ENCODE measurements at regions not wholly inside any gene's neighbourhood (a gene's known extent, or its start where the extent isn't known, plus 50 kb on each side); places are given as distances from the start of the nearest gene placed in this dataset.
"Not testable (repeated sequence)": the region's sequence is repeated elsewhere in the genome, so short reads cannot be mapped to it uniquely, and the experiment has no call there.

DNA sequence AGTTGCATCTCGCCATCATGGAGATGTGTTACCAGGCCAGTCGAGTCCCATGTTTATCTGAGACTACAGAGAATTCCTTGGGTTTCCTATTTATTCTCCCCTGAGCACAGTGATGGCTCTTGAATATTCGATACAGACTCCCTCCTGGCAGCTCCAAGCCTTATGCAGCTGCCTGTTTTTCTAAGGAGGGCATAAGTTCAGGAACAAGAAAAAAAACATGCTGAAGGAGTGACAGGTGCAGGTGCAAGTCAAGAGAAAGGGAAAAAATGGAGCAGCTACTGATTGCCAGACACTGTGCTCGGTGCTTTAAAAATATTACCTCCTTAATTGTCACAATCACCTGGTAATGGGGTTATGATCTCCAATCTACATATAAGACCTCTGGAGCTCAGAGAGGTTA is 177.2 kb upstream of the DPP10 start:
- POLR2A ChIA-PET: no interaction called here
- Mint-ChIP-seq H3K4me1 (no peaks in the 10 kb centered on the region), H3K27me3 (peaks cover 3% of the 10 kb centered on the region), H3K36me3 (ENCODE audit: low read depth) (no peaks in the 10 kb centered on the region), H3K27ac (no peak overlapping the region), H3K9me3 (no peaks in the 10 kb centered on the region), H3K4me3 (no peak overlapping the region)
- DNase-seq: no peak
- CTCF ChIA-PET: no interaction called here

- no peaks in the 10 kb centered on the region for H3K4me1 Mint-ChIP-seq
- H3K27ac Mint-ChIP-seq: no peak overlapping the region
Observed at GRCh38 chr2:114274957-114275356, 167.5 kb upstream of the DPP10 start.

DNA sequence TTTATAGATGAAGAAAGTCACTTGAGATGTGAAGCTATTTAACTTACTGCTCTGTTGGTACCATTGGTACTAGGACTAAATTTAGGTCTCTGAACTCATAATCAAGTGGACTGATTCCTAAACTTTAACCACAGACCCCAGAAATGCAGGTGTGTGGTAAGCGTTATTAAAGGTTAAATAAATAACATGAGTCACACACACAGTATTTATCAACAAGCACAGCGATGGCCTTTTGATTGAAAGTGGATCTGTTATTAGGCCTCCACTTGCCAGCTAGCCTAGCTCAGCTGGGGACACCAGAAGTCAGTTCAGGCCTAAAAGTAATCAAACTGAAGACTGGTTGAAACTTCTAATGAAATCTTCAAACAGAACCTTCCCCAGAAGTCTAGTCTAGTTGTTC is 161.3 kb upstream of the DPP10 start:
- no peak overlapping the region for H3K27ac Mint-ChIP-seq
- no peak for DNase-seq
- POLR2A ChIA-PET: no interaction called here
- no peaks in the 10 kb centered on the region for H3K36me3 Mint-ChIP-seq (ENCODE audit: low read depth)
- H3K27me3 Mint-ChIP-seq: no peaks in the 10 kb centered on the region
- peaks cover 7% of the 10 kb centered on the region for H3K9me3 Mint-ChIP-seq
- CTCF ChIA-PET: no interaction called here
- H3K4me1 Mint-ChIP-seq: no peaks in the 10 kb centered on the region
- no peak overlapping the region for H3K4me3 Mint-ChIP-seq

More at GRCh38 chr2:114274957-114275356, 167.5 kb upstream of the DPP10 start:
- ChIA-PET CTCF (no interaction called here), POLR2A (no interaction called here)
- Mint-ChIP-seq H3K27me3 (no peaks in the 10 kb centered on the region), H3K36me3 (ENCODE audit: low read depth) (no peaks in the 10 kb centered on the region), H3K4me3 (no peak overlapping the region), H3K9me3 (peaks cover 13% of the 10 kb centered on the region)
- no peak for DNase-seq

GRCh38 chr2:114283774-114284173 is 158.7 kb upstream of the DPP10 start:
- no peaks in the 10 kb centered on the region for H3K36me3 Mint-ChIP-seq (ENCODE audit: low read depth)
- H3K9me3 Mint-ChIP-seq: peaks cover 2% of the 10 kb centered on the region
- H3K4me3 Mint-ChIP-seq: no peak overlapping the region
- H3K27ac Mint-ChIP-seq: no peak overlapping the region
- no peaks in the 10 kb centered on the region for H3K4me1 Mint-ChIP-seq
- DNase-seq: no peak
- H3K27me3 Mint-ChIP-seq: no peaks in the 10 kb centered on the region
- ChIA-PET CTCF (no interaction called here), POLR2A (no interaction called here)

DNA sequence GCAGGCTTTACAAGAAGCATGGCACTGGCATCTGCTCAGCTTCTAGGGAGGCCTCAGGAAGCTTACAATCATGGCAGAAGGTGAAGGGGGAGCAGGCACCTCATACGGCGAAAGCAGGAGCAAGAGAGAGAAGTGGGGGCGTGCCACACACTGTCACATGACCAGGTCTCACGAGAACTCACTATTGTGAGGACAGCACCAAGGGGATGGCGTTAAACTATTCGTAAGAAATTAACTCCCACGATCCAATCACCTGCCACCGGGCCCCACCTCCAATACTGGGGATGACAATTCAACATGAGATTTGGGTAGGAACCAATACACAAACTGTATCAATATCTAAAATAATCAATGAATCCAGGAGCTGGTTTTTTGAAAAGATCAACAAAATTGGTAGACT is 156.0 kb upstream of the DPP10 start:
- H3K4me1 Mint-ChIP-seq: no peaks in the 10 kb centered on the region
- DNase-seq: no peak
- ChIA-PET POLR2A (no interaction called here), CTCF (no interaction called here)
- H3K27me3 Mint-ChIP-seq: no peaks in the 10 kb centered on the region
- H3K36me3 Mint-ChIP-seq (ENCODE audit: low read depth): no peaks in the 10 kb centered on the region
- no peaks in the 10 kb centered on the region for H3K9me3 Mint-ChIP-seq
- H3K4me3 Mint-ChIP-seq: no peak overlapping the region
- no peak overlapping the region for H3K27ac Mint-ChIP-seq

DNA sequence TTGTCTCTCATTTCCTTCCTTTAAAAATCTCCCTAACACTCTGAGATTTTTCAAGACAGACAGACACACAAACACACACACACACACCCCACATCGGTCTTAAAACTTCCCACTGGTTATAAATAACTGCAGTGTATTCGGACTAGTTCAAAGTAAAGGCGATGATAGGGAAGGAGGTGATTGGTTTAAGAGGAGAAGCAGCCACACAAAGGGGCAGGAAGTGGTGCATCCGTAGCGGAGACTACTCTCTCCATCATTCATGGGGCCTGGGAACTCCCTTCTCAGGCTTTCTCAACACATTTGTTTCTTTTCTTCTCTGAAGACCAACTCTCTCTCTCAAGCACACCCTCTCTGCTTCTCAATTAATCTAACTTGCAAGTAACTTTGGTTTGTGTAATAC is 149.1 kb upstream of the DPP10 start:
- Mint-ChIP-seq H3K27ac (no peak overlapping the region), H3K36me3 (ENCODE audit: low read depth) (no peaks in the 10 kb centered on the region), H3K9me3 (no peaks in the 10 kb centered on the region), H3K27me3 (no peaks in the 10 kb centered on the region), H3K4me3 (no peak overlapping the region), H3K4me1 (no peaks in the 10 kb centered on the region)
- CTCF ChIA-PET: no interaction called here
- POLR2A ChIA-PET: no interaction called here
- DNase-seq: no peak

DNA sequence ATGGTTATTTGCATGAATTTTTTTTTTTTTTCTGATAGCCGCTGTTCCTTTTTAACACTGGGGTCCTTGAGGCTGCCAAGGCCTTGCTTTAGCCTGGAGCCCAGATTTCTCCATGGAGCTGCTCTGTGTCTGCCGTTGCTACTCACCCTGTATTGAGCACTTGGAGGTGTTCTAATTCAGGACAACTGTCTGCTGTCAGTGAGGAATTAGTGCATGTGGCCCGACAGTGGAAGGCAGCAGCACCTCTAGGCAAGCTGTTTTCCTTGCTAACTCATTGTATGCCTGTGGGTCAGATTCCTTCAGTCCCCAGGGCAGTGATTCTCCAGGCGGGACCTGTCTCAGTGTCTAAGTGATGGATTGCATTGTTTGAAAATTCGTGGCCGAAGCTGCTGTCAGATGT is 147.7 kb upstream of the DPP10 start:
- no peak for DNase-seq
- ChIA-PET POLR2A (no interaction called here), CTCF (no interaction called here)
- no peaks in the 10 kb centered on the region for H3K36me3 Mint-ChIP-seq (ENCODE audit: low read depth)
- no peak overlapping the region for H3K27ac Mint-ChIP-seq
- H3K27me3 Mint-ChIP-seq: no peaks in the 10 kb centered on the region
- no peaks in the 10 kb centered on the region for H3K4me1 Mint-ChIP-seq
- no peaks in the 10 kb centered on the region for H3K9me3 Mint-ChIP-seq
- H3K4me3 Mint-ChIP-seq: no peak overlapping the region

- H3K27me3 Mint-ChIP-seq; H3K4me3 Mint-ChIP-seq; H3K4me1 Mint-ChIP-seq; H3K27ac Mint-ChIP-seq; DNase-seq; H3K36me3 Mint-ChIP-seq (ENCODE audit: low read depth); H3K9me3 Mint-ChIP-seq; POLR2A ChIA-PET; CTCF ChIA-PET: not testable (repeated sequence)
Observed at GRCh38 chr2:114300351-114300750, 142.1 kb upstream of the DPP10 start.

DNA sequence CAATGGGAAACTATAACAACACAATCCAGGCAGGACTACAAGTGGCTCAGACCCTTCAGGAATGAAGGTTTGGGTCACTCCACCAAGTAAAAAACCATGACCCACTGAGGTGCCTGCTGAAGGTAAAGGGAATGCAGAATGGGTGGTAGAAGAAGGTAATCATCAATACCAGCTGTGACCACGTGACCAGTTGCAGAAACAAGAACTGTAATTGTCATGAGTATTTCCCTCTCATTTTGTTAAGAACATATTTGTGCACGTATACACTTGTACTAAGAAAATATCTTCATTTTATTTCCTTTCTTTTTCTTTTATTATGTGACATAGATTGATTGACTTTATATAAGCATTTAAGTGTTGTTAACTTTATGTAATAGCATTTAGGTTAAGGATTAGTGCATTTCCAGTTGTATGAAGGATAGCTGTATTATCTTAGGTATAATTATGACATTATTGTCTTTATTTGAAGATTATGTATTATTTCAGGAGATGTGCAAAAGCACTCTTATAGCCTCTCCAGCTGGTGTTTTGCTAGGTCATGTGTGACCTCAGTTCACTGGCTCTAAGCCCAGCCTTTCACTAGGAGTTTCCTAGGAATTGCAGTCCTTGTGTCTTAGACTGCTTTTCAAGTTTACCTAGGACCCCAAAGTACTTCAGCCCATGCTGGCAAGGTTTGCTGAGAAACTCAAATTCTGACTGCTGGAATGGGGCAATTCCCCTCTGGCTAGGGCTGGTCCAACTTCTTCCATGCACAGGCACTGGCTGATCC is 125.7 kb upstream of the DPP10 start:
- CTCF ChIA-PET: no interaction called here
- POLR2A ChIA-PET: no interaction called here
- H3K4me1 Mint-ChIP-seq: no peaks in the 10 kb centered on the region
- DNase-seq: no peak
- no peaks in the 10 kb centered on the region for H3K27me3 Mint-ChIP-seq
- H3K4me3 Mint-ChIP-seq: no peak overlapping the region
- H3K36me3 Mint-ChIP-seq (ENCODE audit: low read depth): no peaks in the 10 kb centered on the region
- H3K9me3 Mint-ChIP-seq: peaks cover 3% of the 10 kb centered on the region
- H3K27ac Mint-ChIP-seq: no peak overlapping the region

DNA sequence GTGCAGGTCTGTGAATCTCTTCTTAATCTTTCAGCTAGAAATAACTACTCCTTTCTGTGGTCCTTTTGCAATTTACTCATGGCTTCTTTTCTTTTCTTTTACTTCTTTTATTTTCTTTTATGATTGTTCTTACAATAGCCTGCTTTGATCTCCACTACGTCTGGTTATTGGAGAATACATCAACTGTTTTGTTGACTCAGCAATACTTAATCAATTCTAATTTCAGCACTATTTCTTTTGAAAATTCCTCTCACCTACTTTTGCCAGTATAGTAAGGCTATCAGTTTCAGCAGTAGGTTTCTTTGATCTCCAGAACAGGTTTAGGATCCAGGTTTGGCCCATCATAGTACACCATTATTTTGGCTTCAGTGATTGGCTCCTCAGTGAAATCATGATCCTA is 111.8 kb upstream of the DPP10 start:
- POLR2A ChIA-PET: no interaction called here
- no peaks in the 10 kb centered on the region for H3K36me3 Mint-ChIP-seq (ENCODE audit: low read depth)
- H3K27ac Mint-ChIP-seq: no peak overlapping the region
- DNase-seq: no peak
- CTCF ChIA-PET: no interaction called here
- H3K27me3 Mint-ChIP-seq: no peaks in the 10 kb centered on the region
- H3K9me3 Mint-ChIP-seq: no peaks in the 10 kb centered on the region
- H3K4me3 Mint-ChIP-seq: no peak overlapping the region
- H3K4me1 Mint-ChIP-seq: no peaks in the 10 kb centered on the region

DNA sequence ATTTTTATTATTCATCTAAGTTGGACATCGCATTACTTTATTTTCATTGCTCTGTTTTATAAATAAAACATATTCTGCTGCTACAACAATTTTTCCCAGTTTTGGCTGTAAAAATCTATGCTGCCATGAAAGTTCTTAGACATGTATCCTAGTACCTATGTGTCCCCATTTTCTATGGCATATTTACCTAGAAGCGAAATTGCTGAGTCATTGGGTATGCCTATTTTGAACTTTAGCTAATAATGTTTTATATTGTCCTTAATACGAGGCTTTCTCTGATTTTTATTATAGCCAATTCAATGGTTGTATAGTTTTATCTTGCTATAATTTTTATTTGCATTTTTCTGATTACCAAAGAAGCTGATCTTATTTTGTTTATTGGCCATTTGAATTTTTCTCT is 110.5 kb upstream of the DPP10 start:
- DNase-seq: no peak
- H3K27me3 Mint-ChIP-seq: no peaks in the 10 kb centered on the region
- H3K4me3 Mint-ChIP-seq: no peak overlapping the region
- no peaks in the 10 kb centered on the region for H3K4me1 Mint-ChIP-seq
- ChIA-PET CTCF (no interaction called here), POLR2A (no interaction called here)
- no peaks in the 10 kb centered on the region for H3K36me3 Mint-ChIP-seq (ENCODE audit: low read depth)
- H3K9me3 Mint-ChIP-seq: no peaks in the 10 kb centered on the region
- H3K27ac Mint-ChIP-seq: no peak overlapping the region

DNA sequence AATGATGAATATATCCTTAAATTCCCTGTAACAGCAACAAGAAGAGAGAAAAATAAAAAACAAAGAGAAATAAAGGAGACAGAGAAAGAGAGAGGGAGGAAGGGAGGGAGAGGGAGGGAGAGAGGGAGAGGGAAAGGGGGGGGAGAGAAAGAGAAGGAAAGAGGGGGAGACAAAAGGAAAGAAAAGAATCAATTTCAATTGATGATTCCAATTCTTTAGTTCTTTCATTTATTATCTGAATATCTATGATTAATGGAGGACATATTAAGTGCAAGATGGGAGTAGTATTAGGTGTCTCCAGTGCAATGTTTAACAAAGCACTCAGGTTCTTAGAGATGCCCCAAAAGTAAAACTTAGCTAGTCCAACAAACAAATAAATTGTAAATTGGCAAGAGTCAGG is 97.2 kb upstream of the DPP10 start:
- DNase-seq: no peak
- no peaks in the 10 kb centered on the region for H3K27me3 Mint-ChIP-seq
- no peaks in the 10 kb centered on the region for H3K9me3 Mint-ChIP-seq
- ChIA-PET CTCF (no interaction called here), POLR2A (no interaction called here)
- no peaks in the 10 kb centered on the region for H3K36me3 Mint-ChIP-seq (ENCODE audit: low read depth)
- no peak overlapping the region for H3K4me3 Mint-ChIP-seq
- H3K27ac Mint-ChIP-seq: no peak overlapping the region
- no peaks in the 10 kb centered on the region for H3K4me1 Mint-ChIP-seq

- Mint-ChIP-seq H3K9me3 (no peaks in the 10 kb centered on the region), H3K36me3 (ENCODE audit: low read depth) (no peaks in the 10 kb centered on the region), H3K4me1 (no peaks in the 10 kb centered on the region), H3K27me3 (no peaks in the 10 kb centered on the region), H3K27ac (no peak overlapping the region), H3K4me3 (no peak overlapping the region)
- ChIA-PET POLR2A (no interaction called here), CTCF (no interaction called here)
- no peak for DNase-seq
Observed at GRCh38 chr2:114346658-114347057, 95.8 kb upstream of the DPP10 start.

GRCh38 chr2:114350186-114350725 is 92.2 kb upstream of the DPP10 start:
- H3K9me3 Mint-ChIP-seq: no peaks in the 10 kb centered on the region
- H3K36me3 Mint-ChIP-seq (ENCODE audit: low read depth): no peaks in the 10 kb centered on the region

More at GRCh38 chr2:114350186-114350725, 92.2 kb upstream of the DPP10 start:
- Mint-ChIP-seq H3K27ac (no peak overlapping the region), H3K4me1 (no peaks in the 10 kb centered on the region), H3K27me3 (no peaks in the 10 kb centered on the region), H3K4me3 (no peak overlapping the region)
- ChIA-PET CTCF (no interaction called here), POLR2A (no interaction called here)
- no peak for DNase-seq
